ENCODE measurements at regions not wholly inside any gene's neighbourhood (a gene's known extent, or its start where the extent isn't known, plus 50 kb on each side); places are given as distances from the start of the nearest gene placed in this dataset.

DNA sequence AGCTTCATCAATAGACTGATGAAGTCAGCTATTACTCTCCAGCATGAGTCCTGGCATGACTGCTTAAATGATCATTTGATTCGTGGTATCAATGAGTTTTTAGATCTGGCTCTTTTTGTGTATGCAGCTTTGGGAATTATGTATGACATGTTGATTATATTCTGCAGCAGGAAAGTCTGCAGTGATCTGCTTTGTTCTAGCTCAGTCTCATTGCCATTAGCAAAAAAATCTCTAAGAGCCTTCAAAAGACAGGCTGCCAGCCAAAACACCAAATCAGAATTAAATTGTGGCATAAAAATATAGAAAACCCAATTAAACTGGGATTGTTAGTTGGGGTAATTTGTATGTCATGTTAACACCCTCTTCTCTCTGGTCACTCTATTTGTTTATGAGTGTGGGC is 1021.0 kb upstream of the SEMA6D start:
- dilution Hi-C loops (cut with HindIII; ENCODE audit: low sequenced_read_pairs, unreplicated experiment): no loop called here
- Histone ChIP-seq H3K4me3 (ENCODE audit: insufficient read depth, low read depth, low read length) (no peak overlapping the region), H3K18ac (ENCODE audit: low read depth, low read length) (no peak overlapping the region), H2AK9ac (replicated peaks; ENCODE audit: low read depth, low read length, poor library complexity) (no peak overlapping the region), H3K27me3 (ENCODE audit: control insufficient read depth, insufficient read depth, low read length) (no peaks in the 10 kb centered on the region), H3K14ac (replicated peaks; ENCODE audit: low read depth, low read length) (no peak overlapping the region), H3K9me3 (ENCODE audit: control insufficient read depth, insufficient read depth, low read length) (peaks cover 3% of the 10 kb centered on the region; the same call in 1 of the 2 replicates), H2BK120ac (ENCODE audit: low read depth, low read length) (no peak overlapping the region), H2AK5ac (ENCODE audit: low read depth, low read length) (no peak overlapping the region), H4K91ac (ENCODE audit: insufficient read depth, low read depth, low read length) (no peak overlapping the region), H3K4me1 (ENCODE audit: control insufficient read depth, insufficient read depth, low read length) (no peaks in the 10 kb centered on the region), H4K5ac (ENCODE audit: low read depth, low read length) (no peak overlapping the region), H4K20me1 (ENCODE audit: insufficient read depth, low read length) (no peaks in the 10 kb centered on the region), H3K4me2 (ENCODE audit: low read depth, low read length) (no peak overlapping the region), H2BK15ac (ENCODE audit: low read depth, low read length) (no peak overlapping the region), H2AFZ (replicated peaks; ENCODE audit: low read length, poor library complexity) (no peak overlapping the region), H3K9me1 (ENCODE audit: insufficient read depth, low read length) (no peaks in the 10 kb centered on the region), H3K56ac (ENCODE audit: extremely low read depth, insufficient read depth, low read length) (no peak overlapping the region), H3K36me3 (ENCODE audit: control insufficient read depth, insufficient read depth, low read length) (no peaks in the 10 kb centered on the region), H3K4ac (ENCODE audit: low read depth, low read length) (no peak overlapping the region), H3K23ac (ENCODE audit: low read depth, low read length) (no peak overlapping the region), H4K8ac (ENCODE audit: low read depth in 2 of 2, low read length in 2 of 2) (no peak overlapping the region), H3K27ac (ENCODE audit: insufficient read depth, low read length) (no peak overlapping the region), H3K79me1 (ENCODE audit: low read depth in 1 of 2, low read length in 2 of 2) (no peaks in the 10 kb centered on the region), H2BK20ac (ENCODE audit: low read depth, low read length) (no peak overlapping the region), H3K9ac (ENCODE audit: low read depth, low read length) (no peak overlapping the region), H2BK5ac (ENCODE audit: low read depth, low read length, poor library complexity, severe bottlenecking) (no peak overlapping the region)
- ChIA-PET CTCF (interaction anchor here (0.8 kb wide), 1 partner anchor 41 kb away, joined by 3 read pairs; no protein-coding TSS in a partner anchor), POLR2A (ENCODE audit: unreplicated experiment) (no interaction called here)
- no peak for DNase-seq
- TF ChIP-seq RCOR1 (IDR thresholded peaks at IDR 0.05; ENCODE audit: insufficient replicate concordance, low read length) (no peak), CEBPB (IDR thresholded peaks at IDR 0.05; ENCODE audit: low read depth, low read length) (no peak), BHLHE40 (IDR thresholded peaks at IDR 0.05; ENCODE audit: low read depth, low read length) (no peak), CHD1 (IDR thresholded peaks at IDR 0.05; ENCODE audit: low read depth, low read length) (no peak), MAFK (IDR thresholded peaks at IDR 0.05; ENCODE audit: low read depth, low read length) (no peak)
- TF ChIP-seq, protein P1, sequence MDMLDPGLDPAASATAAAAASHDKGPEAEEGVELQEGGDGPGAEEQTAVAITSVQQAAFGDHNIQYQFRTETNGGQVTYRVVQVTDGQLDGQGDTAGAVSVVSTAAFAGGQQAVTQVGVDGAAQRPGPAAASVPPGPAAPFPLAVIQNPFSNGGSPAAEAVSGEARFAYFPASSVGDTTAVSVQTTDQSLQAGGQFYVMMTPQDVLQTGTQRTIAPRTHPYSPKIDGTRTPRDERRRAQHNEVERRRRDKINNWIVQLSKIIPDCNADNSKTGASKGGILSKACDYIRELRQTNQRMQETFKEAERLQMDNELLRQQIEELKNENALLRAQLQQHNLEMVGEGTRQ (IDR thresholded peaks at IDR 0.05; ENCODE audit: low read depth, low read length): no peak
- TF ChIP-seq, protein P2, sequence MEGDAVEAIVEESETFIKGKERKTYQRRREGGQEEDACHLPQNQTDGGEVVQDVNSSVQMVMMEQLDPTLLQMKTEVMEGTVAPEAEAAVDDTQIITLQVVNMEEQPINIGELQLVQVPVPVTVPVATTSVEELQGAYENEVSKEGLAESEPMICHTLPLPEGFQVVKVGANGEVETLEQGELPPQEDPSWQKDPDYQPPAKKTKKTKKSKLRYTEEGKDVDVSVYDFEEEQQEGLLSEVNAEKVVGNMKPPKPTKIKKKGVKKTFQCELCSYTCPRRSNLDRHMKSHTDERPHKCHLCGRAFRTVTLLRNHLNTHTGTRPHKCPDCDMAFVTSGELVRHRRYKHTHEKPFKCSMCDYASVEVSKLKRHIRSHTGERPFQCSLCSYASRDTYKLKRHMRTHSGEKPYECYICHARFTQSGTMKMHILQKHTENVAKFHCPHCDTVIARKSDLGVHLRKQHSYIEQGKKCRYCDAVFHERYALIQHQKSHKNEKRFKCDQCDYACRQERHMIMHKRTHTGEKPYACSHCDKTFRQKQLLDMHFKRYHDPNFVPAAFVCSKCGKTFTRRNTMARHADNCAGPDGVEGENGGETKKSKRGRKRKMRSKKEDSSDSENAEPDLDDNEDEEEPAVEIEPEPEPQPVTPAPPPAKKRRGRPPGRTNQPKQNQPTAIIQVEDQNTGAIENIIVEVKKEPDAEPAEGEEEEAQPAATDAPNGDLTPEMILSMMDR (conservative IDR thresholded peaks at IDR 0.05; ENCODE audit: low read depth, low read length): no peak
- WGBS, 2 experiments (ENCODE audit: extremely low coverage in 2 of 2, insufficient read length in 1 of 2): no CpG with 5 or more reads among the region's 1 CpG
- in situ Hi-C loops (cut with MboI; ENCODE audit: low sequenced_read_pairs): no loop called here
- no TSS peak for BruUV-seq (replicated peaks)
- intact Hi-C loops (cut with micrococcal nuclease): no loop called here
- no peak for ATAC-seq (ENCODE audit: low read depth)

All from IMR-90 (cell line).